ENCODE measurements at regions not wholly inside any gene's neighbourhood (a gene's known extent, or its start where the extent isn't known, plus 50 kb on each side); places are given as distances from the start of the nearest gene placed in this dataset.

GRCh38 chrX:39842281-39842973, 255.3 kb downstream of the BCOR start:
- no peak overlapping the region for H3K4me3 ChIP-seq (ENCODE audit: low read length)
- no peak for DNase-seq (ENCODE audit: low read depth)
- no peak for TF ChIP-seq CTCF (conservative IDR thresholded peaks at IDR 0.05; ENCODE audit: low read depth, low read length)

DNA sequence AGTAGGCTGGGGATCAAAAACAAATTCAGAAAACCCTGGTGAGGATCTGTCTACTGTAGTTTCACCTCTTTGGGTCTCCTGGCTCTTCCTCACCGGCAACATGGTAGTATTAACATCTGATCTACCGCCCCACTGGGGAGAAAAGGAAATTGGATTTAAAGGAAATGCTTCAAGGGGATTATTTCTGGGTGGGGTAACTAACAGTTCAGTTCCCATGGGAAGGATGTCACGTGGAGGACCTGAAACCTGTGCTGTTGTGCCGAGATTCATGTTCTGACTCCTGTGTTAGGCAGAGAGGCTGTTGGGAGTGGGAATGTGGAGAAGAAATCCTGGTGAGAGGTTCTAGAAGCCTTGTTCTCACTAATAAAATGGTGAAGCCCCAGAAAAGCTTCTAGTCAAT, 254.4 kb downstream of the BCOR start:
- H3K4me3 ChIP-seq (ENCODE audit: low read length) = no peak overlapping the region
- TF ChIP-seq CTCF (conservative IDR thresholded peaks at IDR 0.05; ENCODE audit: low read depth, low read length) = no peak
- DNase-seq (ENCODE audit: low read depth) = peak; percentile 51

GRCh38 chrX:39845233-39845632, 252.5 kb downstream of the BCOR start:
- no peak for TF ChIP-seq CTCF (conservative IDR thresholded peaks at IDR 0.05; ENCODE audit: low read depth, low read length)
- DNase-seq (ENCODE audit: low read depth) = no peak
- no peak overlapping the region for H3K4me3 ChIP-seq (ENCODE audit: low read length)

GRCh38 chrX:39846460-39846859, 251.3 kb downstream of the BCOR start:
- TF ChIP-seq CTCF (conservative IDR thresholded peaks at IDR 0.05; ENCODE audit: low read depth, low read length) = no peak
- no peak for DNase-seq (ENCODE audit: low read depth)
- no peak overlapping the region for H3K4me3 ChIP-seq (ENCODE audit: low read length)

DNA sequence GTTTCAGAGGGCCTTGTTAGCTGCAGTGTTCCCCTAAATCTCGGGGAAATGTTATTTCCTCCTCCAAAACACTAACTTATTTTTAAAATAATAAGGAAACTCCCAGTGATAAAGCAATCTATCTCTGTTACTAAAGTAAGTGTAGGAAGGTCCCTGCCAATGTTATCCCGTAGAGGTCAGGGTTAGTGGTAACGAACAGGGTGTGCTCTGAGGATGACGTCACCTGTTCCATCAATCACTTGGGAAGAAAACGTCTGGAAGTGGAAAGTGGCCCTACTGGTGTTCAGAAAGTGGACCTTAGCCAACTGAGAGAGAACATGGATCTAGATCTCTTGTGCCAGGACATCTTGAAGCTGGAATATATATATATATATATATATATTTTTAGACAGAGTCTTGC, 249.5 kb downstream of the BCOR start:
- no peak overlapping the region for H3K4me3 ChIP-seq (ENCODE audit: low read length)
- DNase-seq (ENCODE audit: low read depth) = no peak
- no peak for TF ChIP-seq CTCF (conservative IDR thresholded peaks at IDR 0.05; ENCODE audit: low read depth, low read length)

DNA sequence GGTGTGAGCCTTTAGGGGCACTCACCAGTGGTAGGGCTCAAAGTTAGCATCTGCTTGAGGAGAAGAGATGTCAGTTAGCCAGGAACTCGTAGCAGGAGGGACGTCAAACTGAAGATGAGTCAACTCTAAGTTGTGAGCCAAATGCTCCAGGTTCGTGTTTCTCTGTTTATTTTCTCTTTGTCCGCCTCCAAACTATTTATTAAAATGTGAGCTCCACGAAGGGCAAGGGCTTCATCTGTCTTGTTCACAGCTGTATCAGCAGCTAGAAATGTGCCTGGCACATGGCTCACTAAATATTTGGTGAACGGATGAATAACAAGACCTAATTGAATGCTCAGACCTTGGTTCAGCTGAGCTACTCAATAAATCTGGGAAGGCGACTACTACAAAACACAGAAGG, 248.9 kb downstream of the BCOR start:
- no peak for TF ChIP-seq CTCF (conservative IDR thresholded peaks at IDR 0.05; ENCODE audit: low read depth, low read length)
- no peak overlapping the region for H3K4me3 ChIP-seq (ENCODE audit: low read length)
- DNase-seq (ENCODE audit: low read depth) = no peak

DNA sequence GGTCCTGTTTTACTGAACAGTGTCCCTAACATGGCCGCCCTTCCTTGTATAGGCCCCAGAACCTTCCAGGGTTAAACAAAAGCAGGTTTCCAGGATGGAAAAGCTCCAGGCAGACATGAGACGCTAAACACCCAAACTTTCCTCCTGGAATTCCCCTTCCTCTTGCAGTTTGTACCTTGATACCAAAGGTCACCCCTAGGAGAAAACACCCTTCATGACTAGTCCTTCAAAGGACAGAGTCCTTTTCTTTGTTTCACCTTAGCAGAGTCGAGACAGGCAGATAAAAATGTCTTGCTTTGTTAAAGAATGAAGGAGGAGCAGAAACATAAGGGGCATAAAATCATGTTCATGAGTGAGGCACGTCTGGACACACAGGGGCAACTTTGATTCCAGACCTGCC, 247.5 kb downstream of the BCOR start:
- DNase-seq (ENCODE audit: low read depth) = no peak
- H3K4me3 ChIP-seq (ENCODE audit: low read length) = no peak overlapping the region

More for the DNA sequence above, 247.5 kb downstream of the BCOR start:
- TF ChIP-seq CTCF (conservative IDR thresholded peaks at IDR 0.05; ENCODE audit: low read depth, low read length) = no peak
